ENCODE measurements at regions not wholly inside any gene's neighbourhood (a gene's known extent, or its start where the extent isn't known, plus 50 kb on each side); places are given as distances from the start of the nearest gene placed in this dataset.

DNA sequence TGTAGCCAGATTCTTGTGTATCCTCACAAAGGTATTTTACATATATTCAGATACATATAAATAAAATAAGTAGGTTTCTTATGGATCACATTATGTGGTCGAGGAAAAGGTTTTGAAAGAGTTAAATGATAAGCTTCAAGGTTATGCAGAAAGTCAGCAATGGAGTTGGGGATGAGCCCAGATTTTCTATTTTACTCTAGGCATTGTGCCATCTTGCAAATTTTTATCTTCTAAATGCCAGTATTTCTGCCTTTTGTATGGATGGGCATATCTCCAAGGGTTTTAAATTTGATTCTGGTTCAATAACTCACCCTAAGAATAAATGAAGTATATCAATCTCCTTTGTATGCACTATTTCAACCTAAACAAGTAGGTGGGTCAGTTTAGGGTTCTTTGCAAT lies 410.7 kb downstream of the DMRTA1 start:
- Histone ChIP-seq H3K4me3 (no peak overlapping the region), H3K4me1 (no peaks in the 10 kb centered on the region), H3K36me3 (no peaks in the 10 kb centered on the region), H3K9me3 (peaks cover 0 to 4% (median 0%) of the 10 kb centered on the region in 3 donors), H3K27me3 (no peaks in the 10 kb centered on the region), H3K27ac (no peak overlapping the region)
- DNase-seq, result no peak
- TF ChIP-seq, protein P1, sequence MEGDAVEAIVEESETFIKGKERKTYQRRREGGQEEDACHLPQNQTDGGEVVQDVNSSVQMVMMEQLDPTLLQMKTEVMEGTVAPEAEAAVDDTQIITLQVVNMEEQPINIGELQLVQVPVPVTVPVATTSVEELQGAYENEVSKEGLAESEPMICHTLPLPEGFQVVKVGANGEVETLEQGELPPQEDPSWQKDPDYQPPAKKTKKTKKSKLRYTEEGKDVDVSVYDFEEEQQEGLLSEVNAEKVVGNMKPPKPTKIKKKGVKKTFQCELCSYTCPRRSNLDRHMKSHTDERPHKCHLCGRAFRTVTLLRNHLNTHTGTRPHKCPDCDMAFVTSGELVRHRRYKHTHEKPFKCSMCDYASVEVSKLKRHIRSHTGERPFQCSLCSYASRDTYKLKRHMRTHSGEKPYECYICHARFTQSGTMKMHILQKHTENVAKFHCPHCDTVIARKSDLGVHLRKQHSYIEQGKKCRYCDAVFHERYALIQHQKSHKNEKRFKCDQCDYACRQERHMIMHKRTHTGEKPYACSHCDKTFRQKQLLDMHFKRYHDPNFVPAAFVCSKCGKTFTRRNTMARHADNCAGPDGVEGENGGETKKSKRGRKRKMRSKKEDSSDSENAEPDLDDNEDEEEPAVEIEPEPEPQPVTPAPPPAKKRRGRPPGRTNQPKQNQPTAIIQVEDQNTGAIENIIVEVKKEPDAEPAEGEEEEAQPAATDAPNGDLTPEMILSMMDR (IDR thresholded peaks at IDR 0.05), result no peak
- intact Hi-C loops (cut with DNase I; ENCODE audit: low total_unique reads), result no loop called here

DNA sequence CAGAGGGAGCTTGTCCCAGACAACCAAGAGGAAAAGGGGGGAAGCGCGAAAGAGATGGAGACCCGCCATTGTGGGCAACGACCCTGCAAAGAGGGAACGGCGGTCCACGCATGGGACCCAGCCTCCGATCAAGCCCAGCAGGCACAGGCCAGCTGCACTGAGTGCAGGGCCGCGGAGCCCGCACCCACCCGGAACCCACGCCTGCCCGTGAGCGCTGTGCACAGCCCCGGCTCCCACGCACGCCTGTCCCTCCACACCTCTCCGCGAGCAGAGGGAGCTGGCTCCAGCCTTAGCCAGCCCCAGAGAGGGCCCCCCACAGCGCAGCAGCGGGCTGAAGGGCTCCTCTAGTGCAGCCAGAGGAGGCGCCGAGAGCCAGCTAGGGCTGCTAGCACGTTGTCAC lies 416.5 kb downstream of the DMRTA1 start:
- intact Hi-C loops (cut with DNase I; ENCODE audit: low total_unique reads), result no loop called here
- no peak for DNase-seq
- no peak overlapping the region for H3K4me3 ChIP-seq
- no peaks in the 10 kb centered on the region for H3K27me3 ChIP-seq
- H3K4me1 ChIP-seq, result no peaks in the 10 kb centered on the region
- H3K27ac ChIP-seq, result no peak overlapping the region
- no peaks in the 10 kb centered on the region for H3K36me3 ChIP-seq
- TF ChIP-seq, protein P1 (IDR thresholded peaks at IDR 0.05), result no peak
- H3K9me3 ChIP-seq, result peaks cover 0 to 4% (median 0%) of the 10 kb centered on the region in 3 donors

DNA sequence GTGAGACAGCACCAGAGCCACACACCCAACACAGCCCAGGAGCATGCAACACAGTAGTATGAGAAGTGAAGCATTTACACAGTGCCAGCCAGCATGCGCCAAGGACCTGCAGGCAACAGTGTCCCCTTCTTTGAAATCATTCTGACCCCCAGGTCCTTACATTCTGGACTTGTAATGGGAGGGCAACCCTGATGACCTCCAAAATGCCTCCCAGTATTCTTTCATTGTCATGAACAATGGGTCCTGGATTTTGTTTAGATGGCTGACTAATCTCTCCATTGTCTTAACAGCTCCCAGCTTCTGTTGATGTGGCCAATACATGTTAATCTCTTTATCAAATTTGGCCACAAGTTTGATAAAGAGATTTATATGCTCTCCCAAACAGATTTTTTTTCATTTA lies 417.1 kb downstream of the DMRTA1 start:
- no peak for DNase-seq
- Histone ChIP-seq H3K9me3 (peaks cover 0 to 4% (median 0%) of the 10 kb centered on the region in 3 donors), H3K4me1 (no peaks in the 10 kb centered on the region), H3K27ac (no peak overlapping the region), H3K36me3 (no peaks in the 10 kb centered on the region), H3K4me3 (no peak overlapping the region), H3K27me3 (no peaks in the 10 kb centered on the region)
- TF ChIP-seq, protein P1 (IDR thresholded peaks at IDR 0.05), result no peak
- intact Hi-C loops (cut with DNase I; ENCODE audit: low total_unique reads), result no loop called here

DNA sequence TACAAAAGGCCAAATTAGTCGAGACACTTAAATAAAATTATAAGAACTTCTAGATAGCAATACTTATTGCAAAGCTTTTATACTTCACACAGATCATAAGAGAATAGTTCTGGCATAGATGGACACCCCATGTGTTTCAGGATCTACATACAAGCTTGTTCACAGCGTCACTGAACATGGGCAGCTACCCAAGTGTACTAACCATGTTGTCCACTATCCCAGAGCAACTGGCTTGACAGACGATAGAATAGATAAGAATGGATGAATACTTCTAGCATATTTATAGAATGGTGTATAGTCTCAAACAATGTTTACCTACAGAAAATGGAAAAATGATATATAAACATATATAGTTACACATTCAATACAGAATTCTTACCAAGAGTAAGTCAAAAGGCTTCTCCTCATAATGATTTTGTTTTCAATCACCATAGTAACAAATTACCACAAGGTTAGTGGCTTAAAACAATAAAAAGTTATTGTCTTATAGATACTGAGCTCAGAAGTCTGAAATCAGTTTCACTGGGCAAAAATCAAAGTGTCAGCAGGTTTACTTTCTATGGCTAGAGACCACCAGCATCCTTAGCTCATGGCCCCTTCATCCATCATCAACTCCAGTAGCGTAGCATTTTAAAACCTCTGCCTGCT lies 446.7 kb downstream of the DMRTA1 start:
- Histone ChIP-seq H3K27ac (no peak overlapping the region), H3K36me3 (no peaks in the 10 kb centered on the region), H3K4me3 (no peak overlapping the region), H3K4me1 (no peaks in the 10 kb centered on the region), H3K27me3 (no peaks in the 10 kb centered on the region), H3K9me3 (no peaks in the 10 kb centered on the region)
- intact Hi-C loops (cut with DNase I; ENCODE audit: low total_unique reads), result no loop called here
- TF ChIP-seq, protein P1 (IDR thresholded peaks at IDR 0.05), result no peak
- DNase-seq, result no peak

DNA sequence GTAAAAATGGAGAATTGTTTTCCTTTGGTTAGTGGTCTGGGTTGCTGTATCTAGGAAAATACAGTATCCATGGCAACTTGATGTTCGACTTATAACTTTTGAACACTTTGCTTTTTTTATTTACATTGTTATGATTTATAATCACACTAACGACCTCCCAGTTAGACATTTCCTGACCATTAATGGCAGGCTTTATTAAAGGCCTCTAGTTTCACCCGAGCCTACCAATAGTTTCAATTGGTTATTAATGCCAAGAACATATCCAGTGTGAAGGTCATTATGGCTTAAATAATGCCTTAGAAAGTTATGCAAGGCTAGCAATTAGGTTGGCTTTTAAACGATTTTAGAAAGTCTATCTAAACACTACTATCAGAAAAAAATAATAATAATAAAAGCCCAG lies 452.0 kb downstream of the DMRTA1 start:
- no peaks in the 10 kb centered on the region for H3K36me3 ChIP-seq
- H3K27ac ChIP-seq, result no peak overlapping the region
- TF ChIP-seq, protein P1 (IDR thresholded peaks at IDR 0.05), result no peak
- intact Hi-C loops (cut with DNase I; ENCODE audit: low total_unique reads), result no loop called here
- no peak for DNase-seq
- no peak overlapping the region for H3K4me3 ChIP-seq
- H3K9me3 ChIP-seq, result no peaks in the 10 kb centered on the region
- no peaks in the 10 kb centered on the region for H3K4me1 ChIP-seq
- no peaks in the 10 kb centered on the region for H3K27me3 ChIP-seq

DNA sequence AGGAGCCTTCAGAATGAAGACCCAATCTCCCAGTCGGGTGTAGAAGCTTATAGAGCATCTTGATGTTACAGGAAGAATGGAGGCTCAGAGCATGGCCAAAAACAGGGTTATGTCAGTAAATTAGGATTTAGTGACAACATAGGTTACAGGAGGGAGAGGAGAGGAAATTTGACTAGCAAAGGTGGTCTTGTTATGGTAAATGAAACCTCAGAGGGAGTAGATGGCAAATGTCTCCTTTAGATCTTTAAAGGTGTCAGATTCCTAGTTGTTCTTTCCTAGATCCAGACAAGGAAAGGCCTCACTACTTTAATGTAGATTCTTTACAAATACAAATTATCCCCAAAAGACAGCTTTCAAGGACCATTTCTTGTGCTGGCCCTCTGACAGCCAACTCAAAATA lies 465.0 kb downstream of the DMRTA1 start:
- TF ChIP-seq, protein P1 (IDR thresholded peaks at IDR 0.05), result no peak
- Histone ChIP-seq H3K4me1 (no peaks in the 10 kb centered on the region), H3K27ac (no peak overlapping the region), H3K27me3 (no peaks in the 10 kb centered on the region), H3K36me3 (no peaks in the 10 kb centered on the region), H3K4me3 (no peak overlapping the region), H3K9me3 (no peaks in the 10 kb centered on the region)
- intact Hi-C loops (cut with DNase I; ENCODE audit: low total_unique reads), result no loop called here
- no peak for DNase-seq
